Mucosa of rectum (tissue), 2 donors: ENCODE measurements at regions not wholly inside any gene's neighbourhood (a gene's known extent, or its start where the extent isn't known, plus 50 kb on each side); places are given as distances from the start of the nearest gene placed in this dataset.

Source experiments
- H3K27ac ChIP-seq, 2 donors: one replicate each; pipeline ENCODE4 v1.7.0; 2013; ENCODE audit warnings: inconsistent platforms in 2 of 2, low read depth in 2 of 2, low read length in 2 of 2
- H3K27me3 ChIP-seq, 2 donors: one replicate each; pipeline ENCODE4 v1.7.0; 2013; ENCODE audit warnings: low read length in 2 of 2; ENCODE audit not compliant: control insufficient read depth in 2 of 2, insufficient read depth in 2 of 2
- H3K36me3 ChIP-seq, 2 donors: one replicate each; pipeline ENCODE4 v1.7.0; 2013; ENCODE audit warnings: low read length in 2 of 2; ENCODE audit not compliant: control insufficient read depth in 2 of 2, insufficient read depth in 2 of 2
- H3K4me1 ChIP-seq, 2 donors: one replicate each; pipeline ENCODE4 v1.7.0; 2013; ENCODE audit warnings: low read length in 2 of 2, mild to moderate bottlenecking in 1 of 2; ENCODE audit not compliant: control insufficient read depth in 2 of 2, insufficient read depth in 2 of 2
- H3K4me3 ChIP-seq, 2 donors: one replicate each; pipeline ENCODE4 v1.7.0; 2013; ENCODE audit warnings: low read length in 2 of 2
- H3K9ac ChIP-seq, 2 donors: one replicate each; pipeline ENCODE4 v1.7.0; 2013; ENCODE audit warnings: low read length in 2 of 2, low read depth in 1 of 2, mild to moderate bottlenecking in 1 of 2
- H3K9me3 ChIP-seq, 2 donors: one replicate each; pipeline ENCODE4 v1.7.0; 2013; ENCODE audit warnings: low read length in 2 of 2; ENCODE audit not compliant: control insufficient read depth in 2 of 2
- donor health status: healthy.
- donor health status: Normal muscosa, but diverticular disease.

DNA sequence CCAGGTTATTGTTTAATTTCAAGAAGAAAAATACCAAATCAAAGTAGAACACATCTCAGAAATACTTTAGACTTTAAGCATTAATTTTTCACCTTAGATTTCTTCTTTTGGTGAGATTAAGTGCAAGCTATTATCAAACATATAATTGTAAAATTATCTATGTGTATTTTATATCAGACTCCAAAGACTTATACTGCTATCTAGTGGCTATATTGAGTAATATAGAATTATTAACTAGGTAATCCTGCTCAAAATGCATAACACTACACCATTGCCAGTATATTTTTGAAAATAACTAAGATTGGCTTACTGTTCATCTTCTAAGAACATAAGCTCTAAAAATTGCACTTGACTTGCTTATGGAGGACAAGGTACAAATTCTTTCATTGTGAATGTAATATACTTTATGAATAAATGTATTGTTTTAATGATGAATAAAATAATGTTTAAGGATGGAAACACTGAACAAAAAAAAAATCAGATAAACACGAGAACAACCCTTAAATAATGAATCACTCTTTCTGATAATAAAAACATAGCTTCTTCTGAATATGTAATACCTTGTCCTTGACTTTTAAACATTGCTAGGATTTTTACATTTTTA, 86.7 kb upstream of the GNAI1 start:
- Histone ChIP-seq H3K27me3 (no peaks in the 10 kb centered on the region), H3K36me3 (no peaks in the 10 kb centered on the region), H3K9me3 (no peaks in the 10 kb centered on the region), H3K9ac (no peak overlapping the region), H3K4me1 (no peaks in the 10 kb centered on the region), H3K27ac (no peak overlapping the region), H3K4me3 (no peak overlapping the region)

DNA sequence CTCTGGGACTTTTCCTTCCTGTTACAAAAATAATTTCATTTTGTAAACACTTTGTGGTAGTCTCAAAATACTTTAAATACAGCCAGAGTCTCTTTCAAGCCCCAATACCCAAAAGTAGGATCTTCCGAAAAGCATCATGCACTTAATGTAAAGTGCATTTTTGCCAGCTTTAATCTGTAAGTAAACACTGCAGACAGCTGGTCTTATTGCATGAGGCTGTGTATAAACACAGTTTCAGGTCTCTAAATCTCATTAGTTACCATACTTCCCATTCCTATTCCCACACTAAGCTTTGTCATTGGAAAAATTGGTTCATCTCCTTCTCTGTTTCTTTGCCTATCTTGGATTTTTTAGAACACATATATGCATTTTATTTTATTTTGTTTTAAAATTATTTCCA, 87.6 kb upstream of the GNAI1 start:
- Histone ChIP-seq H3K27me3 (no peaks in the 10 kb centered on the region), H3K9me3 (no peaks in the 10 kb centered on the region), H3K9ac (no peak overlapping the region), H3K4me1 (no peaks in the 10 kb centered on the region), H3K4me3 (no peak overlapping the region), H3K27ac (no peak overlapping the region), H3K36me3 (no peaks in the 10 kb centered on the region)

GRCh38 chr7:80044796-80045195, 89.8 kb upstream of the GNAI1 start:
- Histone ChIP-seq H3K9ac (no peak overlapping the region), H3K4me1 (no peaks in the 10 kb centered on the region), H3K4me3 (no peak overlapping the region), H3K27me3 (no peaks in the 10 kb centered on the region), H3K36me3 (no peaks in the 10 kb centered on the region), H3K27ac (no peak overlapping the region), H3K9me3 (no peaks in the 10 kb centered on the region)

- H3K36me3 ChIP-seq = no peaks in the 10 kb centered on the region
- no peak overlapping the region for H3K4me3 ChIP-seq
- H3K27ac ChIP-seq = no peak overlapping the region
- H3K9ac ChIP-seq = no peak overlapping the region
- H3K27me3 ChIP-seq = no peaks in the 10 kb centered on the region
- no peaks in the 10 kb centered on the region for H3K9me3 ChIP-seq
- no peaks in the 10 kb centered on the region for H3K4me1 ChIP-seq
Measured at GRCh38 chr7:80040752-80041151, 93.9 kb upstream of the GNAI1 start.

- Histone ChIP-seq H3K36me3 (no peaks in the 10 kb centered on the region), H3K4me1 (no peaks in the 10 kb centered on the region), H3K9me3 (no peaks in the 10 kb centered on the region), H3K4me3 (no peak overlapping the region), H3K27ac (no peak overlapping the region), H3K27me3 (no peaks in the 10 kb centered on the region), H3K9ac (no peak overlapping the region)
Measured at GRCh38 chr7:80040335-80040734, 94.3 kb upstream of the GNAI1 start.

GRCh38 chr7:80039251-80039884, 95.3 kb upstream of the GNAI1 start:
- Histone ChIP-seq H3K9ac (no peak overlapping the region), H3K27me3 (no peaks in the 10 kb centered on the region), H3K27ac (no peak overlapping the region), H3K4me1 (no peaks in the 10 kb centered on the region), H3K9me3 (no peaks in the 10 kb centered on the region), H3K4me3 (no peak overlapping the region), H3K36me3 (no peaks in the 10 kb centered on the region)

DNA sequence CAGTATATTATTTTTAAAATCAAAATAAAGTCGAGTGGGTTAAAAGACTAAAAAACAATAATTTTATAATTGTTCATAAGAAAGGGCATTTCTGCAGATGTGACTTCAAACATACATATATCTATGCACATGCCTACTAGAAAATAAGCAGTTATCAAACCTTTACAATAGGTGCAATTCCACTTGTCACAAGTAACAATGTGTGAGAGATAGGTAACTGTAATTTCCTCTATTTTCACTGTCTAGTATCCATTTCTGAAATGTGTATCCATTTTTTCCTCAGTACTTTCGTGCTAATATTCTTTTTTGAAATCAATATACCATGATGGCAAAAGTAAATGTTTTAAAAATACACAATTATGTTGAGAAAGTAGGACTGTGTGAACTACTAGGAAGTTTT, 96.9 kb upstream of the GNAI1 start:
- Histone ChIP-seq H3K27me3 (no peaks in the 10 kb centered on the region), H3K4me3 (no peak overlapping the region), H3K9me3 (no peaks in the 10 kb centered on the region), H3K27ac (no peak overlapping the region), H3K4me1 (no peaks in the 10 kb centered on the region), H3K9ac (no peak overlapping the region), H3K36me3 (no peaks in the 10 kb centered on the region)

- H3K27ac ChIP-seq = no peak overlapping the region
- H3K4me1 ChIP-seq = no peaks in the 10 kb centered on the region
- H3K27me3 ChIP-seq = no peaks in the 10 kb centered on the region
- H3K36me3 ChIP-seq = no peaks in the 10 kb centered on the region
- H3K9ac ChIP-seq = no peak overlapping the region
- H3K4me3 ChIP-seq = no peak overlapping the region
- H3K9me3 ChIP-seq = no peaks in the 10 kb centered on the region
Measured at GRCh38 chr7:80036107-80036506, 98.5 kb upstream of the GNAI1 start.

- no peak overlapping the region for H3K9ac ChIP-seq
- H3K9me3 ChIP-seq = no peaks in the 10 kb centered on the region
- H3K4me3 ChIP-seq = no peak overlapping the region
- H3K27me3 ChIP-seq = no peaks in the 10 kb centered on the region
- H3K27ac ChIP-seq = no peak overlapping the region
- H3K4me1 ChIP-seq = no peaks in the 10 kb centered on the region
- no peaks in the 10 kb centered on the region for H3K36me3 ChIP-seq
Measured at GRCh38 chr7:80028717-80029116, 105.9 kb upstream of the GNAI1 start.

DNA sequence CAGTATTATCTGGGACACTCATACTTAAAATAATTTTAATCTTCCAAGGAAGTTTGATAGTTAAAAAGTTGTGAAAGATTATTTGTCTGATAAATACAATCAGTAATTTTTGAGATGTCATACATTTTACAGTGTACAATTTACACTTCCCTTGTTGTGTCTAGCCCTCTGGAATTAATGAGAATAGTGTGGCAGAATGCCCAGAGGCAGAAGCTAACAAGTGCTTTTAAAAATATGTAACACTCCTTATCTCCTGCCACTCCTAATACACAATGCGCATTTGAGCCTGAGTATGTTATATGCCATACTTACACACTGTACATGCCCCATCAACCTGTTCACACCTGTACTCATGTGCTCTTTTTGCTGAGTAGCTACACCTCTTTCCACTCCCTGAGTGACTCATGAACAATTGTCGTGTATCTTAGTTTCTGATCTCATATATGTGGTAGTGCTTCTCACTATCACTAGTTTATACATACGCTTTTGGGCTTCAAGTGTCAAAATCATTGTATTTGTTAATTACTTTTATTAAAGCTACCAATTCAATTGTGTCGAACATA, 106.9 kb upstream of the GNAI1 start:
- Histone ChIP-seq H3K27ac (no peak overlapping the region), H3K36me3 (no peaks in the 10 kb centered on the region), H3K9ac (no peak overlapping the region)

More for the DNA sequence above, 106.9 kb upstream of the GNAI1 start:
- Histone ChIP-seq H3K4me1 (no peaks in the 10 kb centered on the region), H3K27me3 (no peaks in the 10 kb centered on the region), H3K9me3 (no peaks in the 10 kb centered on the region), H3K4me3 (no peak overlapping the region)
